IMR-90 (cell line): ENCODE measurements at regions not wholly inside any gene's neighbourhood (a gene's known extent, or its start where the extent isn't known, plus 50 kb on each side); places are given as distances from the start of the nearest gene placed in this dataset.
A peak's percentile ranks its signal among the peaks of the same experiment; 100 is the strongest.

Source experiments
- ATAC-seq: fragments of 200-7000 bp; cut with Tn5 transposase; 2 replicates; pipeline ENCODE4 v1.9.1; 2020; ENCODE audit warnings: low read depth, mild to moderate bottlenecking, moderate library complexity
- BruUV-seq: library from RNA; stranded (reverse); fragments of 400-500 nt; replicated peaks from 2 replicates; lab custom pipeline; 2021; lab: Mats Ljungman, UMichigan
- CTCF ChIA-PET: fragments of 300-600 bp; formaldehyde crosslinking; extraction: SDS; loops from one replicate; lab custom pipeline; 2021; ENCODE audit warnings: antibody characterized with exemption; lab: Yijun Ruan, JAX
- POLR2A ChIA-PET: fragments of 300-600 bp; sonication (Branson Sonifier 250); formaldehyde crosslinking; loops from one replicate; lab custom pipeline; 2022; ENCODE audit warnings: antibody characterized with exemption; ENCODE audit not compliant: unreplicated experiment; lab: Charles Lee
- DNase-seq: peaks from one replicate; pipeline ENCODE4 v3.0.0; 2013
- H2AFZ ChIP-seq: replicated peaks from 2 replicates; pipeline ENCODE3; 2013; ENCODE audit warnings: low read length, mild to moderate bottlenecking; ENCODE audit not compliant: poor library complexity
- H2AK5ac ChIP-seq: 2 replicates; pipeline ENCODE4 v1.6.1; 2013; ENCODE audit warnings: low read depth, low read length, inconsistent platforms
- H2AK9ac ChIP-seq: replicated peaks from 2 replicates; pipeline ENCODE3; 2013; ENCODE audit warnings: mild to moderate bottlenecking, low read depth, low read length, moderate library complexity; ENCODE audit not compliant: poor library complexity
- H2BK120ac ChIP-seq: 2 replicates; pipeline ENCODE4 v1.6.1; 2013; ENCODE audit warnings: low read depth, low read length, inconsistent platforms
- H2BK15ac ChIP-seq: 3 replicates; pipeline ENCODE4 v1.6.1; 2013; ENCODE audit warnings: low read depth, low read length, inconsistent platforms
- H2BK20ac ChIP-seq: 2 replicates; pipeline ENCODE4 v1.6.1; 2013; ENCODE audit warnings: low read depth, mild to moderate bottlenecking, inconsistent platforms, low read length, moderate library complexity
- H2BK5ac ChIP-seq: 2 replicates; pipeline ENCODE4 v1.6.1; 2013; ENCODE audit warnings: mild to moderate bottlenecking, low read depth, low read length, inconsistent platforms; ENCODE audit not compliant: poor library complexity, severe bottlenecking
- H3K14ac ChIP-seq: replicated peaks from 2 replicates; pipeline ENCODE4 v1.6.1; 2013; ENCODE audit warnings: low read depth, low read length, inconsistent platforms
- H3K18ac ChIP-seq: 2 replicates; pipeline ENCODE4 v1.6.1; 2013; ENCODE audit warnings: low read depth, low read length, control low read depth
- H3K23ac ChIP-seq: 2 replicates; pipeline ENCODE4 v1.6.1; 2013; ENCODE audit warnings: low read depth, low read length, inconsistent platforms
- H3K27ac ChIP-seq: 2 replicates; pipeline ENCODE4 v1.5.1; 2013; ENCODE audit warnings: mild to moderate bottlenecking, control low read depth, low read length; ENCODE audit not compliant: insufficient read depth
- H3K27me3 ChIP-seq: 2 replicates; pipeline ENCODE4 v1.6.1; 2013; ENCODE audit warnings: low read length; ENCODE audit not compliant: control insufficient read depth, insufficient read depth
- H3K36me3 ChIP-seq: 2 replicates; pipeline ENCODE4 v1.6.1; 2013; ENCODE audit warnings: low read length, mixed read lengths; ENCODE audit not compliant: control insufficient read depth, insufficient read depth
- H3K4ac ChIP-seq: 2 replicates; pipeline ENCODE4 v1.6.1; 2013; ENCODE audit warnings: low read depth, low read length, inconsistent platforms
- H3K4me1 ChIP-seq: 2 replicates; pipeline ENCODE4 v1.6.1; 2013; ENCODE audit warnings: low read length, mixed read lengths; ENCODE audit not compliant: control insufficient read depth, insufficient read depth
- H3K4me2 ChIP-seq: 2 replicates; pipeline ENCODE4 v1.6.1; 2013; ENCODE audit warnings: low read depth, mild to moderate bottlenecking, control low read depth, low read length, moderate library complexity
- H3K4me3 ChIP-seq: 2 replicates; pipeline ENCODE4 v1.5.1; 2013; ENCODE audit warnings: low read depth, mild to moderate bottlenecking, control low read depth, low read length, moderate library complexity; ENCODE audit not compliant: insufficient read depth
- H3K56ac ChIP-seq: 2 replicates; pipeline ENCODE4 v1.6.1; 2013; ENCODE audit warnings: low read length, inconsistent platforms; ENCODE audit not compliant: insufficient read depth; ENCODE audit errors: extremely low read depth
- H3K79me1 ChIP-seq, 2 experiments: 2 replicates each; pipeline ENCODE4 v1.6.1; 2013; ENCODE audit warnings: low read length in 2 of 2, inconsistent platforms in 1 of 2, low read depth in 1 of 2
- H3K9ac ChIP-seq: 2 replicates; pipeline ENCODE4 v1.6.1; 2013; ENCODE audit warnings: low read depth, low read length, control low read depth
- H3K9me1 ChIP-seq: 2 replicates; pipeline ENCODE4 v1.6.1; 2013; ENCODE audit warnings: low read length, inconsistent platforms; ENCODE audit not compliant: insufficient read depth
- H3K9me3 ChIP-seq: 2 replicates; pipeline ENCODE4 v1.6.1; 2013; ENCODE audit warnings: low read length; ENCODE audit not compliant: control insufficient read depth, insufficient read depth
- H4K20me1 ChIP-seq: 2 replicates; pipeline ENCODE4 v1.6.1; 2013; ENCODE audit warnings: low read length, inconsistent platforms; ENCODE audit not compliant: insufficient read depth
- H4K5ac ChIP-seq: 2 replicates; pipeline ENCODE4 v1.6.1; 2013; ENCODE audit warnings: mild to moderate bottlenecking, low read depth, low read length, control low read depth
- H4K8ac ChIP-seq, 2 experiments: 2 replicates each; pipeline ENCODE4 v1.6.1; 2013; ENCODE audit warnings: low read depth in 2 of 2, low read length in 2 of 2, control low read depth in 1 of 2, inconsistent platforms in 1 of 2
- H4K91ac ChIP-seq: 2 replicates; pipeline ENCODE4 v1.6.1; 2013; ENCODE audit warnings: low read depth, low read length, inconsistent platforms; ENCODE audit not compliant: insufficient read depth
- BHLHE40 ChIP-seq: fragments of 150-350 bp; IDR thresholded peaks from 2 replicates; pipeline ENCODE4 v1.6.1; 2016; ENCODE audit warnings: mild to moderate bottlenecking, low read depth, low read length
- CEBPB ChIP-seq: IDR thresholded peaks from 2 replicates; pipeline ENCODE4 v1.6.1; 2012; ENCODE audit warnings: low read depth, low read length, improper control_type of control experiment
- CHD1 ChIP-seq: IDR thresholded peaks from 2 replicates; pipeline ENCODE4 v1.6.1; 2012; ENCODE audit warnings: low read depth, low read length, improper control_type of control experiment
- CTCF ChIP-seq: conservative IDR thresholded peaks from 2 replicates; pipeline ENCODE4 v1.5.1; 2012; ENCODE audit warnings: mild to moderate bottlenecking, low read depth, low read length, improper control_type of control experiment
- ELK1 ChIP-seq: fragments of 150-350 bp; IDR thresholded peaks from 2 replicates; pipeline ENCODE4 v1.6.1; 2016; ENCODE audit warnings: low read depth, mild to moderate bottlenecking, low read length, moderate library complexity, borderline replicate concordance
- MAZ ChIP-seq: IDR thresholded peaks from 2 replicates; pipeline ENCODE4 v1.6.1; 2012; ENCODE audit warnings: low read depth, mild to moderate bottlenecking, low read length, improper control_type of control experiment, moderate library complexity, borderline replicate concordance
- NFE2L2 ChIP-seq: fragments of 150-350 bp; IDR thresholded peaks from 2 replicates; pipeline ENCODE4 v1.6.1; 2016; ENCODE audit warnings: low read depth, mild to moderate bottlenecking, low read length
- POLR2A ChIP-seq: IDR thresholded peaks from 2 replicates; pipeline ENCODE4 v1.6.1; 2012; ENCODE audit warnings: mild to moderate bottlenecking, low read depth, low read length
- RAD21 ChIP-seq: IDR thresholded peaks from 2 replicates; pipeline ENCODE4 v1.6.1; 2012; ENCODE audit warnings: low read length, improper control_type of control experiment
- RCOR1 ChIP-seq: IDR thresholded peaks from 2 replicates; pipeline ENCODE4 v1.6.1; 2012; ENCODE audit warnings: mild to moderate bottlenecking, low read length, improper control_type of control experiment; ENCODE audit not compliant: insufficient replicate concordance
- USF2 ChIP-seq: fragments of 150-350 bp; IDR thresholded peaks from 2 replicates; pipeline ENCODE4 v1.6.1; 2017; ENCODE audit warnings: mild to moderate bottlenecking, antibody characterized with exemption, low read length, low read depth
- WGBS, 2 experiments: methylation state at CpG; one replicate each; pipeline versions ENCODE4 v1.1.5 to v1.1.7; 2013; ENCODE audit warnings: missing lambda C conversion rate in 2 of 2; ENCODE audit not compliant: insufficient read length in 1 of 2; ENCODE audit errors: extremely low coverage in 2 of 2; 5-methylcytosine and 5-hydroxymethylcytosine counted together
- dilution Hi-C: fragments of 300-500 bp; cut with HindIII; formaldehyde crosslinking; loops from one replicate; pipeline ENCODE4 v1.14.3; 2018; ENCODE audit warnings: low sequenced_read_pairs; ENCODE audit not compliant: unreplicated experiment
- in situ Hi-C: fragments of 300-500 bp; cut with MboI; formaldehyde crosslinking; loops from 3 replicates; pipeline ENCODE4 v1.14.3; 2019; ENCODE audit warnings: low sequenced_read_pairs, inconsistent platforms, mixed read lengths
- intact Hi-C: fragments of 100-400 bp; cut with micrococcal nuclease; formaldehyde crosslinking; loops from 2 replicates; pipeline ENCODE4 v1.10.0; 2022

- dilution Hi-C loops: no loop called here
- peak; percentile 30; the same call in 1 of the 2 replicates for ATAC-seq
Observed at GRCh38 chr1:229114850-229115365, 156.0 kb upstream of the RAB4A start.

More at GRCh38 chr1:229114850-229115365, 156.0 kb upstream of the RAB4A start:
- no peak overlapping the region for H2AK5ac ChIP-seq
- no peaks in the 10 kb centered on the region for H3K79me1 ChIP-seq
- ChIA-PET CTCF (no interaction called here), POLR2A (no interaction called here)
- H4K20me1 ChIP-seq: no peaks in the 10 kb centered on the region
- no peak overlapping the region for H3K14ac ChIP-seq
- no peak overlapping the region for H4K8ac ChIP-seq
- WGBS, 2 experiments: no CpG with 5 or more reads among the region's 4 CpGs
- peaks cover 18% of the 10 kb centered on the region; the same call in 1 of the 2 replicates for H3K27me3 ChIP-seq
- H2AFZ ChIP-seq: no peak overlapping the region
- in situ Hi-C loops (no loop called here), intact Hi-C loops (loop anchor here (5.0 to 10.0 kb wide), 2 partner anchors 112 to 330 kb away; no protein-coding TSS in a partner anchor)
- H3K27ac ChIP-seq: no peak overlapping the region
- H3K23ac ChIP-seq: no peak overlapping the region
- no TSS peak for BruUV-seq
- no peak overlapping the region for H3K4me3 ChIP-seq
- no peak overlapping the region for H2BK5ac ChIP-seq
- no peak overlapping the region for H3K18ac ChIP-seq
- TF ChIP-seq MAZ (no peak; the same call in 1 of the 2 replicates), CHD1 (no peak), CTCF (no peak), USF2 (no peak), RCOR1 (no peak), NFE2L2 (no peak), RAD21 (no peak), POLR2A (no peak), BHLHE40 (no peak), CEBPB (no peak), ELK1 (no peak)
- no peak overlapping the region; the same call in 1 of the 2 replicates for H3K4me2 ChIP-seq
- no peak overlapping the region for H2BK15ac ChIP-seq
- no peak overlapping the region for H4K5ac ChIP-seq
- no peak overlapping the region for H4K91ac ChIP-seq
- no peaks in the 10 kb centered on the region for H3K36me3 ChIP-seq
- H3K4ac ChIP-seq: no peak overlapping the region
- no peak overlapping the region for H2BK20ac ChIP-seq
- no peaks in the 10 kb centered on the region for H3K9me1 ChIP-seq
- H3K56ac ChIP-seq: no peak overlapping the region
- DNase-seq: peak; percentile 2
- H3K9ac ChIP-seq: no peak overlapping the region
- peaks cover 18% of the 10 kb centered on the region; the same call in 1 of the 2 replicates for H3K4me1 ChIP-seq
- no peak overlapping the region for H2BK120ac ChIP-seq
- H3K9me3 ChIP-seq: peaks cover 4% of the 10 kb centered on the region; the same call in 1 of the 2 replicates
- no peak overlapping the region for H2AK9ac ChIP-seq
